Activated B cell treated with CpG ODN at 0.5 μM for 24 hours (primary cell): ENCODE measurements at regions not wholly inside any gene's neighbourhood (a gene's known extent, or its start where the extent isn't known, plus 50 kb on each side); places are given as distances from the start of the nearest gene placed in this dataset.

Experiments used
- ATAC-seq: fragments of 200-7000 bp; cut with Tn5 transposase; one replicate; pipeline ENCODE4 v1.10.0; 2021; ENCODE audit warnings: low read depth, mild to moderate bottlenecking, moderate library complexity
- CTCF ChIA-PET: fragments of 350-600 bp; sonication (Branson Sonifier 250); formaldehyde crosslinking; loops from one replicate; lab custom pipeline; 2021; ENCODE audit warnings: antibody characterized with exemption; lab: Charles Lee
- POLR2A ChIA-PET: fragments of 350-600 bp; sonication (Branson Sonifier 250); formaldehyde crosslinking; loops from one replicate; lab custom pipeline; 2021; ENCODE audit warnings: antibody characterized with exemption; lab: Charles Lee
- DNase-seq: peaks from one replicate; pipeline ENCODE4 v3.0.0; 2022
- H3K27ac Mint-ChIP-seq: one replicate; pipeline ENCODE4 v1.8.0; 2020; ENCODE audit warnings: mixed read lengths
- H3K27me3 Mint-ChIP-seq: one replicate; pipeline ENCODE4 v1.8.0; 2021; ENCODE audit warnings: mixed read lengths
- H3K36me3 Mint-ChIP-seq: one replicate; pipeline ENCODE4 v1.8.0; 2021; ENCODE audit warnings: low read depth, mixed read lengths
- H3K4me1 Mint-ChIP-seq: one replicate; pipeline ENCODE4 v1.8.0; 2021; ENCODE audit warnings: mixed read lengths
- H3K4me3 Mint-ChIP-seq: one replicate; pipeline ENCODE4 v1.8.0; 2020; ENCODE audit warnings: mild to moderate bottlenecking, mixed read lengths
- H3K9me3 Mint-ChIP-seq: one replicate; pipeline ENCODE4 v1.8.0; 2020; ENCODE audit warnings: mixed read lengths
- intact Hi-C: fragments of 100-400 bp; cut with micrococcal nuclease; formaldehyde crosslinking; loops from one replicate; pipeline ENCODE4 v1.15.1; 2024
- TF ChIP-seq, protein P1 (sequence below): fragments of 200-600 bp; IDR thresholded peaks from one replicate; pipeline ENCODE4 v1.8.0; 2022; ENCODE audit warnings: antibody characterized with exemption, mild to moderate bottlenecking

DNA sequence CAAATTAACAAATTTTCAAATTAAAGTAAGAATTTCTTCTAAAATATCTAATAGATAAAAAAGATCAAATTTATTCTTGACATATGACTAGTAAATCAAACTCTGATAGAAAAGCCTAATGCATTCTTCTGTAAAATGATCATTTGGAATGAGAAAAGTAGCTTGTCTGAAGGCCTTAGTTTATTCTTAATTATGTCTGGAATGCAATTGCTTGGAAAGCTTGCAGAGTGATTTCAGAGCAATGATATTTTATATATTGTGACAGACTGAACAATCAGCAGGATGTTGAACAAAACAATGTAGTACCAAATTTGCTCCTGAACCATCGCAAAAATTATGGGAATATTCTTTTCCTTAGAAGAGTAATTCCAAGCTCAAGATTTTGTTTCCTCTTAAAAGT lies 789.6 kb upstream of the NOVA1 start:
- TF ChIP-seq, protein P1, sequence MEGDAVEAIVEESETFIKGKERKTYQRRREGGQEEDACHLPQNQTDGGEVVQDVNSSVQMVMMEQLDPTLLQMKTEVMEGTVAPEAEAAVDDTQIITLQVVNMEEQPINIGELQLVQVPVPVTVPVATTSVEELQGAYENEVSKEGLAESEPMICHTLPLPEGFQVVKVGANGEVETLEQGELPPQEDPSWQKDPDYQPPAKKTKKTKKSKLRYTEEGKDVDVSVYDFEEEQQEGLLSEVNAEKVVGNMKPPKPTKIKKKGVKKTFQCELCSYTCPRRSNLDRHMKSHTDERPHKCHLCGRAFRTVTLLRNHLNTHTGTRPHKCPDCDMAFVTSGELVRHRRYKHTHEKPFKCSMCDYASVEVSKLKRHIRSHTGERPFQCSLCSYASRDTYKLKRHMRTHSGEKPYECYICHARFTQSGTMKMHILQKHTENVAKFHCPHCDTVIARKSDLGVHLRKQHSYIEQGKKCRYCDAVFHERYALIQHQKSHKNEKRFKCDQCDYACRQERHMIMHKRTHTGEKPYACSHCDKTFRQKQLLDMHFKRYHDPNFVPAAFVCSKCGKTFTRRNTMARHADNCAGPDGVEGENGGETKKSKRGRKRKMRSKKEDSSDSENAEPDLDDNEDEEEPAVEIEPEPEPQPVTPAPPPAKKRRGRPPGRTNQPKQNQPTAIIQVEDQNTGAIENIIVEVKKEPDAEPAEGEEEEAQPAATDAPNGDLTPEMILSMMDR, result no peak
- no peak for ATAC-seq
- Mint-ChIP-seq H3K9me3 (peaks cover 11% of the 10 kb centered on the region), H3K27me3 (no peaks in the 10 kb centered on the region), H3K36me3 (no peaks in the 10 kb centered on the region), H3K27ac (no peak overlapping the region), H3K4me3 (no peak overlapping the region), H3K4me1 (no peaks in the 10 kb centered on the region)
- CTCF ChIA-PET, result no interaction called here
- intact Hi-C loops, result no loop called here
- POLR2A ChIA-PET, result no interaction called here
- no peak for DNase-seq

DNA sequence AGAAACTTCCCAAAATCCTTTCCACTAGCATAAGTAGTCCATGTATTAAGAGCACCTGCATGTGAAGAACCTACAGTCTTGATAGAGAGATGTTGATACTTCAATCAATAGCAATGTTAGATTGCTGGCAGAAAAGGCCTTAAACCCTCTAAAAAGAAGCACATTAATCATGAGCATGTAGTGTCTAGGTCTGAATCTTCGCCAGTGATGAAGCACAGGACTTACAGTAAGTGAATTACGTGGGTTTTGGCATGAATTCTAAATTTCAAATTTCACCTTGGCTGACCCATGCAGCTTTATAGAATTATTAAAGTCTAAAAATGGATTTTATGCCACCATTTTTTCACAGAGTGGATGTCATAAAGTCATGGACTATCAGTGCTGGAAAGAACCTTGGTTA lies 791.6 kb upstream of the NOVA1 start:
- POLR2A ChIA-PET, result no interaction called here
- no peak for ATAC-seq
- H3K36me3 Mint-ChIP-seq, result no peaks in the 10 kb centered on the region

DNA sequence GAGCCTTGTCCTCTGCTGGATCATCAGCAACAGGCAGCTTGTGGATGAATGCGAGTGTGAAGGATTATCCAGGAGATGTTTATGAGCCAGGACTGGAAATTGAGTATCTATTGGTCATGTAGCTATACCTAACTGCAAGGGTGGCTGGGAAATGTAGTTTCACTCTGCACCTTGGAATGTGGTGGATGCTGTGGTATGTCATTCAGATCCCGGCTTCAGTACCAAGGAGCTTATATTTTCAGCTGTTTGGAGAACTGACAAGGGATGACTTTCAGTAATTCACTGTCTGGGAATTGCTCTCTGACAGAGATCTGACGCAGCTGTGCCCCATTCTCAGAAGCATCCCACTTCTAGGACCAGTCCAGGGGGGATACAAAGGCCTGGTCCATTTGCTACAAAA lies 792.3 kb upstream of the NOVA1 start:
- Mint-ChIP-seq H3K27ac (no peak overlapping the region), H3K4me3 (no peak overlapping the region)

More for the DNA sequence above, 791.6 kb upstream of the NOVA1 start:
- no peaks in the 10 kb centered on the region for H3K27me3 Mint-ChIP-seq
- H3K4me3 Mint-ChIP-seq, result no peak overlapping the region
- intact Hi-C loops, result no loop called here
- no peak for DNase-seq
- no peaks in the 10 kb centered on the region for H3K4me1 Mint-ChIP-seq
- peaks cover 11% of the 10 kb centered on the region for H3K9me3 Mint-ChIP-seq
- TF ChIP-seq, protein P1, result no peak
- no peak overlapping the region for H3K27ac Mint-ChIP-seq
- CTCF ChIA-PET, result no interaction called here

DNA sequence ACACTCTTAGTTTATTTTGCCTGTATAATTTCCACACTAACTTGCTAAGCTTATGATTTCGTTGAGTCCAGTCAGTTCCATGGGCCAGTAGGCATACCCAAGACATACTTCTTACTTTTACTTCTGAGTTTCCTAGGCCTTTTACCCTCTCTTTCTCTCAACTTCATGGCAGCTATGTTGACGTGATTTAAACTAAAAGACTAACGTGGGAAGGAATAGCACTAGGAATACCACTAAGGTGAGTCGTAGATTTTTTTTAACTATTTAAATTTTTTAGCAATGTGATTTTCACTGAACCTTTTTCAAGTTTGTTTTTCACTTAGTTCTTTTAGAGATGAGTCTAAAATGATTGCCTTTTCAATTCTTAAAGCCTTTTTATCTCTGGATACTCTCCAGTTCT lies 793.5 kb upstream of the NOVA1 start:
- Mint-ChIP-seq H3K27ac (no peak overlapping the region), H3K27me3 (no peaks in the 10 kb centered on the region), H3K4me1 (no peaks in the 10 kb centered on the region), H3K36me3 (no peaks in the 10 kb centered on the region), H3K9me3 (peaks cover 6% of the 10 kb centered on the region), H3K4me3 (no peak overlapping the region)
- ATAC-seq, result no peak
- CTCF ChIA-PET, result interaction anchor here (0.6 kb wide), 1 partner anchor 43 kb away, joined by 3 read pairs; no protein-coding TSS in a partner anchor
- intact Hi-C loops, result no loop called here
- POLR2A ChIA-PET, result no interaction called here
- TF ChIP-seq, protein P1, result no peak
- no peak for DNase-seq

More for the DNA sequence above, 792.3 kb upstream of the NOVA1 start:
- POLR2A ChIA-PET, result no interaction called here
- CTCF ChIA-PET, result no interaction called here
- Mint-ChIP-seq H3K36me3 (no peaks in the 10 kb centered on the region), H3K4me1 (no peaks in the 10 kb centered on the region), H3K9me3 (peaks cover 8% of the 10 kb centered on the region), H3K27me3 (no peaks in the 10 kb centered on the region)
- ATAC-seq, result no peak
- TF ChIP-seq, protein P1, result no peak
- intact Hi-C loops, result no loop called here
- DNase-seq, result no peak

DNA sequence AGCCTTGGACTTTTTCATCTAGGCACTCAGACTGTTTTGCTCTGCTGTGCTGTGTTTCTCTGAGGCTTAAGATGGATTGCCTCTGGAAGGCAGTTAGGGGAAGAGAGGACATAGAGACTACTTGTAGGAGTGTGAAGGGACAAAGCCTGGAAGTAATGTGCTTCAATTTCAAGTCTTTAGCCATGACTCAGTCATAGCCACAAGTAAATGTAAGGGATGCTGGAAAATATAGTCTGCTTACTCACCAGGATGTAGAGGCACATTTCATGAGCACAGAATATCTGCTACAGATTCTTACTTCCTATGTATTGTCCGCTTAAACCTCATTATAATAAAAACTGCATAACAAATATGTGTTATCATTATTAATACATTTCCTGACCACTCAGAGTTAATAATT lies 794.3 kb upstream of the NOVA1 start:
- no peak for ATAC-seq
- CTCF ChIA-PET, result no interaction called here
- intact Hi-C loops, result no loop called here

More for the DNA sequence above, 794.3 kb upstream of the NOVA1 start:
- Mint-ChIP-seq H3K9me3 (peaks cover 6% of the 10 kb centered on the region), H3K27me3 (no peaks in the 10 kb centered on the region), H3K36me3 (no peaks in the 10 kb centered on the region), H3K4me3 (no peak overlapping the region), H3K27ac (no peak overlapping the region), H3K4me1 (no peaks in the 10 kb centered on the region)
- POLR2A ChIA-PET, result no interaction called here
- no peak for DNase-seq
- TF ChIP-seq, protein P1, result no peak
